ENCODE measurements at regions not wholly inside any gene's neighbourhood (a gene's known extent, or its start where the extent isn't known, plus 50 kb on each side); places are given as distances from the start of the nearest gene placed in this dataset.

GRCh38 chr11:130712480-130712879 lies 203.8 kb downstream of the SNX19 start:
- TF ChIP-seq TAF1 (IDR thresholded peaks at IDR 0.05; ENCODE audit: borderline replicate concordance, insufficient read depth, low read length) (no peak), POLR2AphosphoS5 (IDR thresholded peaks at IDR 0.05; ENCODE audit: low read depth, low read length) (no peak), SIN3A (IDR thresholded peaks at IDR 0.05; ENCODE audit: borderline replicate concordance, insufficient read depth, low read length) (no peak)

Measured in PFSK-1 (cell line).